Small intestine (tissue), 7 donors: ENCODE measurements at regions not wholly inside any gene's neighbourhood (a gene's known extent, or its start where the extent isn't known, plus 50 kb on each side); places are given as distances from the start of the nearest gene placed in this dataset.

Experiments used
- DNase-seq, 2 donors: peaks; one replicate each; pipeline versions ENCODE4 v3.0.0 to v3.0.0-alpha.2; 2013
- FAIRE-seq: peaks from 2 replicates; lab custom pipeline; 2012; peaks lifted over from hg19 to GRCh38; lab: Jason Lieb, UNC
- H3K27ac ChIP-seq, 3 donors: one replicate each; pipeline ENCODE4 v1.5.1; 2013; ENCODE audit warnings: low read length in 2 of 3, mild to moderate bottlenecking in 2 of 3, control low read depth in 1 of 3, inconsistent platforms in 1 of 3, low read depth in 1 of 3, moderate library complexity in 1 of 3
- H3K27me3 ChIP-seq, 3 donors: one replicate each; pipeline ENCODE4 v1.6.1; 2013; ENCODE audit warnings: low read length in 3 of 3, inconsistent platforms in 1 of 3; ENCODE audit not compliant: control insufficient read depth in 3 of 3, insufficient read depth in 3 of 3
- H3K36me3 ChIP-seq, 3 donors: one replicate each; pipeline ENCODE4 v1.6.1; 2013; ENCODE audit warnings: low read length in 3 of 3, inconsistent platforms in 1 of 3, low read depth in 1 of 3, mild to moderate bottlenecking in 1 of 3, moderate library complexity in 1 of 3; ENCODE audit not compliant: control insufficient read depth in 3 of 3, insufficient read depth in 2 of 3
- H3K4me1 ChIP-seq, 3 donors: one replicate each; pipeline ENCODE4 v1.6.1; 2013; ENCODE audit warnings: low read length in 2 of 3, inconsistent platforms in 1 of 3, low read depth in 1 of 3, mild to moderate bottlenecking in 1 of 3, moderate library complexity in 1 of 3; ENCODE audit not compliant: control insufficient read depth in 3 of 3, insufficient read depth in 2 of 3
- H3K4me3 ChIP-seq, 3 donors: one replicate each; pipeline ENCODE4 v1.5.1; 2013; ENCODE audit warnings: low read length in 3 of 3, control low read depth in 1 of 3, inconsistent platforms in 1 of 3, low read depth in 1 of 3, mild to moderate bottlenecking in 1 of 3, moderate library complexity in 1 of 3
- H3K9me3 ChIP-seq, 2 donors: one replicate each; pipeline ENCODE4 v1.6.1; 2013; ENCODE audit warnings: low read depth in 1 of 2, low read length in 1 of 2; ENCODE audit not compliant: control insufficient read depth in 2 of 2, insufficient read depth in 1 of 2
- WGBS, 3 donors: extraction: QIAGEN DNeasy Blood & Tissue Kit; methylation state at CpG; one replicate each; pipeline ENCODE4 v1.1.7; 2013; 5-methylcytosine and 5-hydroxymethylcytosine counted together
- donor health status: healthy with polysubstance abuse.
- donor health status: control.
- donor health status: control.
- donor health status: Bipolar disorder and iron deficiency.
- donor health status: healthy.

GRCh38 chr7:155375337-155376277 is 77.9 kb downstream of the INSIG1 start:
- Histone ChIP-seq H3K27ac (no peak overlapping the region), H3K4me1 (peaks cover 4 to 28% (median 7%) of the 10 kb centered on the region in 3 donors), H3K27me3 (peaks cover 20 to 92% (median 66%) of the 10 kb centered on the region in 3 donors), H3K36me3 (no peaks in the 10 kb centered on the region), H3K9me3 (no peaks in the 10 kb centered on the region), H3K4me3 (no peak overlapping the region)
- DNase-seq (peak in 1 of 2 donors; percentile 16), FAIRE-seq (no peak)
- 4 to 8% (median 6%) methylated on average over 16 of the region's 16 CpGs for WGBS, 3 donors

GRCh38 chr7:155377071-155377837 is 79.6 kb downstream of the INSIG1 start:
- Histone ChIP-seq H3K4me3 (peak overlapping the region in 1 of 3 donors; percentile 21), H3K4me1 (peaks cover 4 to 38% (median 7%) of the 10 kb centered on the region in 3 donors), H3K27ac (no peak overlapping the region), H3K27me3 (peaks cover 22 to 92% (median 67%) of the 10 kb centered on the region in 3 donors), H3K36me3 (no peaks in the 10 kb centered on the region), H3K9me3 (no peaks in the 10 kb centered on the region)
- FAIRE-seq (no peak), DNase-seq (peak; percentile 29 to 42)
- 3 to 7% (median 5%) methylated on average over 13 of the region's 13 CpGs for WGBS, 3 donors

DNA sequence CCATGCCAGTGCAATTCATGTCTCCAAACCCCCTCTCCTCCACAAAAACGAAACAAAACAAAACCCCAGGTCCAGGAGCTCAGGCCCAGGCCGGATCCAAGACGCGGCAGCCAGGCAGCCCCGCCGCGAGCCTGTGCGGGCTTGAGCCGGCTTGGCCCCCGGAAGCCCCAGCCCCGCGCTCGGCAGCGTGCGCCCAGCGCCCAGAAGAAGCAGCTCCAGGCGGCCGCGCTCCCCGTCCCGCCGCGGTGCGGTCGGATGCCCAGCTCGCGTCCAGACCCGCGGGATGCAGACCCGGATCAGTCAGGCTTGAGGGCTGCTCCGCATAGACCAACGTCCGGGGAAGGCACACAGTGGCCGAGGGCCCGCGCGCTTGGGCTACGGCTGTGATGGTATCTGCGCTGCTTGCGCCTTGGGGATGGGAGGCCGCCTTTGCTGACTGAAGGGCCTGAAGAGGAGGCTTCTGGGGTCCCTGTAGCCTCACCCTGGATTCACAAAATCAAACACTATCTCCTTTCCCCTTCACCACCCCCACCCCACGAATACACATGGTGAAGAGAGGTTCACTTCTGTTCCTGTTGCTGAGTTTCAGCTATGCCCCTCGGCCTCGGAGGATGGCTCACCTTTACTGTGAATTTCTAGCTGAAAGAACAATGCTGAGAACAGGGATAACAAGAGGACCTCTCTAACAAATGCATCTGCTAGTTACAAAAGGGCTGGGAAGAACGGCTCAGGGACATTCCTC is 79.9 kb upstream of the EN2 start:
- FAIRE-seq = no peak
- WGBS, 3 donors = 1 to 2% (median 1%) methylated on average over 40 to 45 of the region's 45 CpGs
- Histone ChIP-seq H3K36me3 (no peaks in the 10 kb centered on the region), H3K9me3 (no peaks in the 10 kb centered on the region), H3K27me3 (peaks cover 24 to 92% (median 66%) of the 10 kb centered on the region in 3 donors), H3K4me1 (peaks cover 4 to 38% (median 7%) of the 10 kb centered on the region in 3 donors), H3K4me3 (peak overlapping the region in 1 of 3 donors; percentile 21), H3K27ac (no peak overlapping the region)
- DNase-seq = peak; percentile 29 to 74

DNA sequence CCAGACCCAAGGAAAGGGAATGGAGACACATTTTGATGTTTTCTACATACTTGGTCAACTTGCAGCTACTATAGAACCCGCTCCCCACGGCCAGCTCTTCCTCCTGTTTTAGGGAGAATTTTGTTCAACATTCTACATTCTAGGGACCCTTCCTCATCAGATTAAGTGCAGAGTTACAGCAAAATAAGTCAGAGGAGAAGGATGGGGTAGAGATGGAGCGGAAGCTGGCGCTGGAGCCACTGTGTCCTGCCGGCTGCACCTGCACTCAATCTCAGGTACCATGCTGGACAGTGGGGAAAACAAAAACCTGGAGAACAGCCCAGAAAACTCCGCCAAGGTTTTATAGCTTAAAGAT is 79.4 kb upstream of the EN2 start:
- Histone ChIP-seq H3K36me3 (no peaks in the 10 kb centered on the region), H3K4me1 (peaks cover 4 to 32% (median 7%) of the 10 kb centered on the region in 3 donors), H3K27ac (no peak overlapping the region), H3K4me3 (no peak overlapping the region), H3K9me3 (no peaks in the 10 kb centered on the region), H3K27me3 (peaks cover 24 to 92% (median 67%) of the 10 kb centered on the region in 3 donors)
- WGBS, 3 donors = 6 to 12% (median 6%) methylated on average over 6 of the region's 6 CpGs
- FAIRE-seq = no peak
- no peak for DNase-seq

DNA sequence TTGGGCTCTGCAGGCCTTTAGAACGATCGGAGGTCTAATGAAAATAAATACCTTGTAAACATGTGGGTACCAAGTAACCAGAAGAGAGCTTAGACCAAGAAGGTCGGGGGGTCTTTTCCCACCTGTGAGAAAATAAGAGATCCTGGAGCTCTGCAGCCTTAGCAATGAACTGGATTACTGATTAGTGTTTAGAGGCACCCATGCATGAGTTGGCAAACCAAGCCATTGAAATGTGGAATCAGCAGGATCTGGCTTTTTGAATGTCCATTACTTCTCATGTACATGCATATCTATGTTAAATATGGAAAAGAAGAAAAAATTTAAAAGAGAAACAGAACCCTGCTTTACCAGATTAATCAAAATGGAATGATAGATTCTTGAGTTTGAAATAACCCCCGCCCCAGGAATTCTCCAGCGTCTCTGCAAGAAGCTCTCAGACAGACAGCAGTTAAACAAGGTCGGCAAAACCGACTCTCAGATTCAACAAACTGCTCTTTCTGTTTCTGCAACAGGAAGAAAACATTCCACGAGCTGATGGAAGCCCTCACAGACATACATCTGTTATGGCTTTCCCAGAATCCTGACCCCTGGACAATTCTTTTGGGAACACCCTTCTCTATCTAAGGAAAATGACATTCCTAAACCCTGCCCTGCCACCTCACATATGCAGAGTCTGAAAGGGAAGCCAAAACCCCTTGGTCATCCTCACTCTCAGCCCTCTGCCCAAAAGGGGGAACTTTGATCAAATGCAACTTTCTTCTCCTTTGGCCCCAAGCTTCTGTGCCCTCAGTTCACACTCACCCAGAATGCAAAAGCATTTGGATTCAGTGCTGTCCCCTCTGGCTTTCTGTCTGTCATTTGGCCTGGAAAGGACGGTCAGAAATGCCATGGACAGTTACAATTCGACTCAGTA is 78.7 kb upstream of the EN2 start:
- Histone ChIP-seq H3K36me3 (no peaks in the 10 kb centered on the region), H3K9me3 (no peaks in the 10 kb centered on the region), H3K27ac (no peak overlapping the region), H3K27me3 (peaks cover 24 to 92% (median 73%) of the 10 kb centered on the region in 3 donors), H3K4me1 (peaks cover 2 to 29% (median 7%) of the 10 kb centered on the region in 3 donors), H3K4me3 (no peak overlapping the region)
- FAIRE-seq (no peak), DNase-seq (no peak)
- WGBS, 3 donors = 3 to 7% (median 3%) methylated on average over 10 of the region's 10 CpGs

- 2 to 3% (median 3%) methylated on average over 18 of the region's 18 CpGs for WGBS, 3 donors
- peaks cover 15 to 92% (median 65%) of the 10 kb centered on the region in 3 donors for H3K27me3 ChIP-seq
Measured at GRCh38 chr7:155380221-155380861, 77.6 kb upstream of the EN2 start.

More at GRCh38 chr7:155380221-155380861, 77.6 kb upstream of the EN2 start:
- DNase-seq (peak; percentile 74 to 75), FAIRE-seq (no peak)
- H3K4me1 ChIP-seq = peaks cover 2 to 23% (median 7%) of the 10 kb centered on the region in 3 donors
- H3K9me3 ChIP-seq = no peaks in the 10 kb centered on the region
- no peak overlapping the region for H3K27ac ChIP-seq
- no peaks in the 10 kb centered on the region for H3K36me3 ChIP-seq
- H3K4me3 ChIP-seq = no peak overlapping the region
